A549 (cell line): ENCODE measurements at regions not wholly inside any gene's neighbourhood (a gene's known extent, or its start where the extent isn't known, plus 50 kb on each side); places are given as distances from the start of the nearest gene placed in this dataset.

Experiments used
- CHD2 ChIP-seq: fragments of 150-350 bp; IDR thresholded peaks from 2 replicates; pipeline ENCODE4 v1.6.1; 2014; ENCODE audit warnings: low read length; ENCODE audit not compliant: partially characterized antibody
- CTCF ChIP-seq: fragments of >200 bp; sonication (Bioruptor Twin); formaldehyde crosslinking; IDR thresholded peaks from 3 replicates; pipeline ENCODE4 v1.5.1; 2016
- EHMT2 ChIP-seq: fragments of 200-600 bp; sonication (generic); IDR thresholded peaks from 2 replicates; pipeline ENCODE4 v1.6.1; 2016; ENCODE audit warnings: antibody characterized with exemption, low read depth, mild to moderate bottlenecking, moderate library complexity
- ESRRA ChIP-seq: fragments of 150-350 bp; IDR thresholded peaks from 2 replicates; pipeline ENCODE4 v1.6.1; 2014; ENCODE audit warnings: mild to moderate bottlenecking, low read length, borderline replicate concordance
- HMGXB4 ChIP-seq: fragments of 250-450 bp; sonication (Bioruptor Pico); IDR thresholded peaks from 2 replicates; pipeline ENCODE4 v1.5.0; 2021; ENCODE audit warnings: mild to moderate bottlenecking, moderate library complexity, borderline replicate concordance
- MAX ChIP-seq: IDR thresholded peaks from 2 replicates; pipeline ENCODE4 v1.6.1; 2012
- MYC ChIP-seq: IDR thresholded peaks from 2 replicates; pipeline ENCODE4 v1.6.1; 2012; ENCODE audit warnings: mild to moderate bottlenecking, inconsistent platforms, low read length, improper control_type of control experiment, borderline replicate concordance
- POLR2A ChIP-seq: IDR thresholded peaks from 2 replicates; pipeline ENCODE4 v1.6.1; 2012; ENCODE audit warnings: mild to moderate bottlenecking, low read length
- ZC3H11A ChIP-seq: fragments of 450-650 bp; IDR thresholded peaks from 2 replicates; pipeline ENCODE4 v1.6.1; 2014; ENCODE audit warnings: antibody characterized with exemption, mild to moderate bottlenecking
- ZFP36 ChIP-seq: fragments of 450-650 bp; IDR thresholded peaks from 2 replicates; pipeline ENCODE4 v1.6.1; 2014; ENCODE audit warnings: borderline replicate concordance; ENCODE audit not compliant: partially characterized antibody
- ZSCAN20 ChIP-seq: fragments of 250-450 bp; sonication (Bioruptor Pico); IDR thresholded peaks from 2 replicates; pipeline ENCODE4 v1.8.0; 2022; ENCODE audit warnings: mild to moderate bottlenecking, moderate library complexity

- TF ChIP-seq ZC3H11A (no peak), CTCF (no peak), EHMT2 (no peak), CHD2 (no peak), POLR2A (no peak), ZFP36 (no peak), MYC (no peak), ZSCAN20 (CRISPR knock-in tag) (no peak), ESRRA (no peak), HMGXB4 (CRISPR knock-in tag) (no peak), MAX (no peak)
Observed at GRCh38 chr9:100718717-100719116, 140.8 kb downstream of the CAVIN4 start.
